Adrenal gland (tissue), 5 donors: ENCODE measurements at regions not wholly inside any gene's neighbourhood (a gene's known extent, or its start where the extent isn't known, plus 50 kb on each side); places are given as distances from the start of the nearest gene placed in this dataset.

Experiments
- CTCF ChIP-seq, 6 experiments: fragments of 450-650 bp in 4 of 6; fragments of 200-600 bp in 2 of 6; sonication (generic) in 1 of 6; IDR thresholded peaks; 1 replicate in 5 of 6; 2 replicates in 1 of 6; pipeline versions ENCODE4 v1.5.1 to v1.8.0; 2016 to 2021; ENCODE audit warnings: antibody characterized with exemption in 6 of 6, mild to moderate bottlenecking in 2 of 6, moderate library complexity in 1 of 6
- POLR2A ChIP-seq, 2 donors: fragments of 450-650 bp; IDR thresholded peaks; one replicate each; pipeline ENCODE4 v1.6.1; 2017; ENCODE audit warnings: antibody characterized with exemption in 2 of 2, mild to moderate bottlenecking in 2 of 2, moderate library complexity in 1 of 2
- donor health status: DM: no; HTN: no; CAD: no.

- no peak for TF ChIP-seq CTCF (IDR thresholded peaks at IDR 0.05)
- TF ChIP-seq POLR2A (IDR thresholded peaks at IDR 0.05): no peak
Measured at GRCh38 chr5:25066239-25066638, 421.5 kb upstream of the CDH10 start.
